ENCODE measurements at regions not wholly inside any gene's neighbourhood (a gene's known extent, or its start where the extent isn't known, plus 50 kb on each side); places are given as distances from the start of the nearest gene placed in this dataset.

DNA sequence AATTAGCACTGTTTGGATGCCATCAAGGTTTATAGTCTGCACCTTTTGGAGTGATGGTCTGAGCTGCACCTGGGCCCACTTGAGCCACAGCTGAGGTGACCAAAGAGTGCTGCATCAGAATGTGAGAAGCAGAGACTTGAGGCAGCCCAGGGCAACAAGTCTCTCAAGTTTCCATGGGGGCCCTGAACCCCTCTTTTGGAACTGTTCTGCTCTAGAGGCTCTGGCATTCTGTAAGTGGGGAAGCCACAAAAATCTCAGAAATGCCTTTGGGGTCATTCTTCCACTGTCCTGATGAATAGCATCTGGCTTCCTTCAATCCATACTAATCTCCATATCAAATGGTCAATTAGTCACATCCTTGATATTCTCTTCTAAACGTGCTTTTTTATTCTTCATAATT lies 298.4 kb upstream of the MAOA start:
- intact Hi-C loops (cut with micrococcal nuclease) = loop anchor here in 1 of 2 donors (10.0 kb wide), 1 partner anchor 197 kb away; no protein-coding TSS in a partner anchor
- no peaks in the 10 kb centered on the region for H3K36me3 Mint-ChIP-seq
- Histone ChIP-seq H3K27ac (ENCODE audit: low read depth in 1 of 2, low read length in 2 of 2) (no peak overlapping the region), H3K27me3 (ENCODE audit: control insufficient read depth in 2 of 2, insufficient read depth in 2 of 2, low read length in 2 of 2) (peaks cover 0 to 2% of the 10 kb centered on the region in 2 donors), H3K9ac (ENCODE audit: insufficient read depth, low read length, poor library complexity, severe bottlenecking) (no peak overlapping the region), H3K4me3 (replicated peaks in 1 of 3; ENCODE audit: low read depth in 2 of 3, low read length in 3 of 3) (no peak overlapping the region), H3K4me1 (ENCODE audit: control insufficient read depth in 1 of 2, insufficient read depth in 2 of 2, low read length in 2 of 2) (no peaks in the 10 kb centered on the region), H3K9me3 (replicated peaks in 1 of 2; ENCODE audit: control insufficient read depth in 1 of 2, insufficient read depth in 1 of 2, low read length in 2 of 2) (no peaks in the 10 kb centered on the region), H2AFZ (ENCODE audit: insufficient read depth, low read depth, low read length, poor library complexity, severe bottlenecking) (no peak overlapping the region), H3K4me2 (replicated peaks; ENCODE audit: extremely low read depth, low read length, poor library complexity, severe bottlenecking) (no peak overlapping the region), H4K20me1 (ENCODE audit: insufficient read depth, low read length) (no peaks in the 10 kb centered on the region), H3K79me2 (ENCODE audit: insufficient read depth, low read length) (no peaks in the 10 kb centered on the region), H3K36me3 (replicated peaks in 1 of 2; ENCODE audit: control insufficient read depth in 1 of 2, insufficient read depth in 2 of 2, low read length in 2 of 2) (no peaks in the 10 kb centered on the region)
- no peak for DNase-seq
- H3K4me1 Mint-ChIP-seq = no peaks in the 10 kb centered on the region
- H3K27ac Mint-ChIP-seq = no peak overlapping the region
- no peaks in the 10 kb centered on the region for H3K9me3 Mint-ChIP-seq
- no peaks in the 10 kb centered on the region for H3K27me3 Mint-ChIP-seq (ENCODE audit: low read depth in 3 of 3)
- H3K4me3 Mint-ChIP-seq = no peak overlapping the region
- TF ChIP-seq, protein P1, sequence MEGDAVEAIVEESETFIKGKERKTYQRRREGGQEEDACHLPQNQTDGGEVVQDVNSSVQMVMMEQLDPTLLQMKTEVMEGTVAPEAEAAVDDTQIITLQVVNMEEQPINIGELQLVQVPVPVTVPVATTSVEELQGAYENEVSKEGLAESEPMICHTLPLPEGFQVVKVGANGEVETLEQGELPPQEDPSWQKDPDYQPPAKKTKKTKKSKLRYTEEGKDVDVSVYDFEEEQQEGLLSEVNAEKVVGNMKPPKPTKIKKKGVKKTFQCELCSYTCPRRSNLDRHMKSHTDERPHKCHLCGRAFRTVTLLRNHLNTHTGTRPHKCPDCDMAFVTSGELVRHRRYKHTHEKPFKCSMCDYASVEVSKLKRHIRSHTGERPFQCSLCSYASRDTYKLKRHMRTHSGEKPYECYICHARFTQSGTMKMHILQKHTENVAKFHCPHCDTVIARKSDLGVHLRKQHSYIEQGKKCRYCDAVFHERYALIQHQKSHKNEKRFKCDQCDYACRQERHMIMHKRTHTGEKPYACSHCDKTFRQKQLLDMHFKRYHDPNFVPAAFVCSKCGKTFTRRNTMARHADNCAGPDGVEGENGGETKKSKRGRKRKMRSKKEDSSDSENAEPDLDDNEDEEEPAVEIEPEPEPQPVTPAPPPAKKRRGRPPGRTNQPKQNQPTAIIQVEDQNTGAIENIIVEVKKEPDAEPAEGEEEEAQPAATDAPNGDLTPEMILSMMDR (IDR thresholded peaks at IDR 0.05) = no peak
- no CpG with 5 or more reads among the region's 1 CpG for WGBS (ENCODE audit: insufficient coverage)

DNA sequence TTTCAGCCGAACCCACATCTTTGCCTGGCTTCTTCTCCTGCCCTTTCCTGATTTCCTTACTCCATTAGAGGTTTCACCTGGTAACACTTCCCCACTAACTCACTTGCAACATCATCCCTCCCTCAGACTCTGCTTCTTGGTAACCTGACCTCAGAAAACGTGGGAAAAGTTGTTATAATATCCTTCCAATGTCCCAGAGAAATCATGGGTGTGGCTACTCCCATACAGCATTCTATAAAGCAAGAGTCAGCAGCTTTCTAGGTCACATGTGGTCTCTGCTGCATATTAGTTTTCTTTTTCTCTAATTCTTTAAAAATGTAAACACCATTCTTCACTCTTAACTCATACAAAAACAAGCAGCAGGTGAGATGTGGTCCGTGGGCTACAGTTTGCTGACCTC lies 283.1 kb upstream of the MAOA start:
- WGBS (ENCODE audit: insufficient coverage) = no CpG with 5 or more reads among the region's 3 CpGs
- TF ChIP-seq, protein P1 (IDR thresholded peaks at IDR 0.05) = no peak
- no peak for DNase-seq
- no peak overlapping the region for H3K4me3 Mint-ChIP-seq
- Histone ChIP-seq H3K27me3 (ENCODE audit: control insufficient read depth in 2 of 2, insufficient read depth in 2 of 2, low read length in 2 of 2) (peaks cover 0 to 2% of the 10 kb centered on the region in 2 donors), H3K4me1 (ENCODE audit: control insufficient read depth in 1 of 2, insufficient read depth in 2 of 2, low read length in 2 of 2) (no peaks in the 10 kb centered on the region), H2AFZ (ENCODE audit: insufficient read depth, low read depth, low read length, poor library complexity, severe bottlenecking) (no peak overlapping the region), H3K4me2 (replicated peaks; ENCODE audit: extremely low read depth, low read length, poor library complexity, severe bottlenecking) (no peak overlapping the region), H3K9ac (ENCODE audit: insufficient read depth, low read length, poor library complexity, severe bottlenecking) (no peak overlapping the region), H3K9me3 (replicated peaks in 1 of 2; ENCODE audit: control insufficient read depth in 1 of 2, insufficient read depth in 1 of 2, low read length in 2 of 2) (no peaks in the 10 kb centered on the region), H3K36me3 (replicated peaks in 1 of 2; ENCODE audit: control insufficient read depth in 1 of 2, insufficient read depth in 2 of 2, low read length in 2 of 2) (no peaks in the 10 kb centered on the region), H3K79me2 (ENCODE audit: insufficient read depth, low read length) (no peaks in the 10 kb centered on the region), H3K4me3 (replicated peaks in 1 of 3; ENCODE audit: low read depth in 2 of 3, low read length in 3 of 3) (no peak overlapping the region), H3K27ac (ENCODE audit: low read depth in 1 of 2, low read length in 2 of 2) (no peak overlapping the region), H4K20me1 (ENCODE audit: insufficient read depth, low read length) (no peaks in the 10 kb centered on the region)
- H3K36me3 Mint-ChIP-seq = no peaks in the 10 kb centered on the region
- intact Hi-C loops (cut with micrococcal nuclease) = no loop called here
- H3K9me3 Mint-ChIP-seq = peaks cover 0 to 7% (median 3%) of the 10 kb centered on the region in 7 donors
- H3K27me3 Mint-ChIP-seq (ENCODE audit: low read depth in 3 of 3) = peaks cover 0 to 2% (median 0%) of the 10 kb centered on the region in 3 donors
- no peak overlapping the region for H3K27ac Mint-ChIP-seq
- H3K4me1 Mint-ChIP-seq = no peaks in the 10 kb centered on the region
